ENCODE measurements at regions not wholly inside any gene's neighbourhood (a gene's known extent, or its start where the extent isn't known, plus 50 kb on each side); places are given as distances from the start of the nearest gene placed in this dataset.
"Not testable (repeated sequence)": the region's sequence is repeated elsewhere in the genome, so short reads cannot be mapped to it uniquely, and the experiment has no call there.

GRCh38 chr11:71131861-71132260 is 120.5 kb downstream of the SHANK2 start:
- intact Hi-C loops (cut with DNase I) = no loop called here
- Histone ChIP-seq H3K9me3 (no peaks in the 10 kb centered on the region), H3K4me1 (peaks cover 0 to 13% (median 0%) of the 10 kb centered on the region in 3 donors), H3K4me3 (no peak overlapping the region), H3K27ac (no peak overlapping the region), H3K27me3 (no peaks in the 10 kb centered on the region), H3K36me3 (no peaks in the 10 kb centered on the region)
- WGBS, 2 donors = 69 to 72% methylated on average over 9 to 14 of the region's 15 CpGs
- DNase-seq = no peak
- TF ChIP-seq CTCF (IDR thresholded peaks at IDR 0.05) = no peak
- no peak for TF ChIP-seq POLR2A (IDR thresholded peaks at IDR 0.05)

DNA sequence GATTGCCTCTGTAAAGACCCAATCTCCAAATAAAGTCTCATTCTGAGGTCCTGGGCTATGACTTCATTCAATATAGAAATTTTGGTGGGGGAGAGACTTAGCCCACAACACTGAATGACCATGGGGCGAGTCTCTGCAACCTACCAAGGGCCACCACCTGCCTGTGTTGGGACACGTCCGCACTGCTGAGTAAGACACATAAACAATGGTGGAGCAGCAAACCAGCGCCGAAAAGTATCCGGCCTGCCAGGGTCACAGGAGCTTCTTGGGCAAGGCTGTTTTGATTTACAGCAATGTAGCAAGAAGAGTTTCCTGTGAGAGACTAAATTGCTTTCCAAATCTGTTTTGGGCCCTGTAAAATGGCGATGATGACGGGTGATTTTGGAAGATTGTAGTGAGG is 122.3 kb downstream of the SHANK2 start:
- Histone ChIP-seq H3K27ac (peak overlapping the region in 2 of 4 donors; percentile 14 to 42), H3K4me1 (peaks cover 0 to 13% (median 0%) of the 10 kb centered on the region in 3 donors), H3K27me3 (no peaks in the 10 kb centered on the region), H3K36me3 (no peaks in the 10 kb centered on the region), H3K4me3 (no peak overlapping the region), H3K9me3 (no peaks in the 10 kb centered on the region)
- 43 to 52% methylated on average over 5 to 7 of the region's 8 CpGs for WGBS, 2 donors
- intact Hi-C loops (cut with DNase I) = no loop called here
- no peak for TF ChIP-seq CTCF (IDR thresholded peaks at IDR 0.05)
- DNase-seq = no peak

DNA sequence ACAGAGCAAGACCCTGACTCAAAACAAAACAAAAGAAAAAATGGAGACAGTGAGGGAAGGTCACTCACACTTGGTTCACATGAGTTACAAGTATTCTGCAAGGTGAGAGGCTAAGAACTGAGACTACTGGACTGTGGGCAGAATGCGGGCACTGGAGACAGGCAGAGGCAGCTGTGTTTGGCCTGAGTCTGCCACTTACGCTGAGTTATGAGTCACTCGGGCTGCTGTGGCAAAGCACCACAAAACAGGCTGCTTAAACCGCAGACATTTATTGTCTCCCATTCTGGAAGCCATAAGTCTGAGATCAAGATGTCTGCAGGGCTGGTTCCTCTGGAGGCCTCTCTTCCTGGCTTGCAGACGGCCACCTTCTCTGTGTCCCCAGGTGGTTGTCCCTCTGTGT is 122.8 kb downstream of the SHANK2 start:
- H3K9me3 ChIP-seq = no peaks in the 10 kb centered on the region
- H3K4me1 ChIP-seq = peaks cover 0 to 13% (median 0%) of the 10 kb centered on the region in 3 donors
- peak overlapping the region in 1 of 4 donors; percentile 42 for H3K27ac ChIP-seq
- no peak overlapping the region for H3K4me3 ChIP-seq
- no peaks in the 10 kb centered on the region for H3K27me3 ChIP-seq
- intact Hi-C loops (cut with DNase I) = no loop called here
- WGBS, 2 donors = 46 to 47% methylated on average over 5 of the region's 5 CpGs
- TF ChIP-seq CTCF (IDR thresholded peaks at IDR 0.05) = no peak
- TF ChIP-seq POLR2A (IDR thresholded peaks at IDR 0.05) = no peak
- DNase-seq = no peak
- H3K36me3 ChIP-seq = no peaks in the 10 kb centered on the region

DNA sequence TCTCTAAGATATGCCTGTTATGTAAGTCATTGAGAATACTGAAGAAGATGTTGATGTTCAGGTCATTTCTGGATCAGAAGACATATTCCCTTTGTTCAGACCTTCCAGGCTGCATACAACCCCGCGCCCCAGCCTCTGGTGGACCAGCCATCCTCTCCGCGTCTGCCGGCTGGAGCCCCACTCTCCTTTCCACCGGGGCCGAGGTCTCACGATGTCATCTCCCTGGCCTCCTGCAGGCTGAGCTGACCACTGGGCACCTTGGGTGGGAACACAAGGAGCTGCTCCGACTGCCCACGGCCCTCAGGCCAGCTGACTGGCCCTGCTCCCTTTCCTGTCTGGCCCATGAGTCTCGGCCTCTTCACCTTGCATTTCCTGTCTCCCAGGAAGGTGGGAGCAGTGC is 124.6 kb downstream of the SHANK2 start:
- 89 to 98% methylated on average over 5 to 6 of the region's 11 CpGs for WGBS, 2 donors
- DNase-seq = no peak
- Histone ChIP-seq H3K36me3 (no peaks in the 10 kb centered on the region), H3K4me3 (no peak overlapping the region), H3K27ac (no peak overlapping the region), H3K4me1 (peaks cover 0 to 13% (median 0%) of the 10 kb centered on the region in 3 donors), H3K27me3 (no peaks in the 10 kb centered on the region), H3K9me3 (no peaks in the 10 kb centered on the region)
- intact Hi-C loops (cut with DNase I) = no loop called here
- TF ChIP-seq POLR2A (IDR thresholded peaks at IDR 0.05) (no peak), CTCF (IDR thresholded peaks at IDR 0.05) (no peak)

DNA sequence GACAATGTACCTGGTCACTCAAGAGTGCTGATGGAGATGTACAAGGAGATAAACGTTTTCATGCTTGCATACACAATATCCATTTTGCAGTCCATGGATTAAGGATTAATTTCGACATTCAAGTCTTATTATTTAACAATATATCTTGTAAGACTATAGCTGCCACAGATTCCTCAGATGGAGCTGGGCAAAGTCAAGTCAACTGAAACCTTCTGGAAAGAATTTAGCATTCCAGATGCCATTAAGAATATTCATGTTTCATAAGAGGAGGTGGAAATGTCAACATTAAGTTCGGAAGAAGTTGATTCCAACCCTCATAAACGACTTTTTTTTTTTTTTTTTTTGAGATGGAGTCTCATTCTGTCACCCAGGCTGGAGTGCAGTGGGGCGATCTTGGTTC is 126.0 kb downstream of the SHANK2 start:
- H3K4me3 ChIP-seq; intact Hi-C loops (cut with DNase I); H3K9me3 ChIP-seq; H3K27ac ChIP-seq; H3K36me3 ChIP-seq; DNase-seq; H3K27me3 ChIP-seq: not testable (repeated sequence)
- WGBS, 2 donors = 54 to 68% methylated on average over 5 of the region's 5 CpGs
- H3K4me1 ChIP-seq = peaks cover 0 to 13% (median 0%) of the 10 kb centered on the region in 3 donors

DNA sequence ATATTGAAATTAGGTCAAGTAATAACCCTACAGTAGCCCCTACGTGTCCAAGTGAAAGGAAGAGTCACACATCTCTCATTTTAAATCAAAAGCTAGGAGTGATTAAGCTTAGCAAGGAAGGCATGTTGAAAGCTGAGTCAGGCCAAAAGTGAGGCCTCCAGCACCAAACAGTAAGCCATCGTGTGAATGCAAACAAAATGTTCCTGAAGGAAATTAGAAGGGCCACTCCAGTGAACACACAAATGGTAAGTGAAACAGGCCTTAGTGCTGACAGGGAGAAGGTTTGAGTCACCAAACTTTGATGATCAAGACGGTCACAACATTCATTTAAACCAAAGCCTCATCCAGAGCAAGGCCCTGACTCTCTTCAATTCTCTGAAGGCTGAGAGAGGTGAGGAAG is 127.2 kb downstream of the SHANK2 start:
- DNase-seq = no peak
- TF ChIP-seq POLR2A (IDR thresholded peaks at IDR 0.05) (no peak), CTCF (IDR thresholded peaks at IDR 0.05) (no peak)

More for the DNA sequence above, 127.2 kb downstream of the SHANK2 start:
- no peaks in the 10 kb centered on the region for H3K36me3 ChIP-seq
- H3K9me3 ChIP-seq = no peaks in the 10 kb centered on the region
- H3K27me3 ChIP-seq = peaks cover 0 to 4% (median 0%) of the 10 kb centered on the region in 4 donors
- no peak overlapping the region for H3K27ac ChIP-seq
- intact Hi-C loops (cut with DNase I) = no loop called here
- peaks cover 0 to 8% (median 0%) of the 10 kb centered on the region in 3 donors for H3K4me1 ChIP-seq
- 59 to 72% methylated on average over 3 of the region's 3 CpGs for WGBS, 2 donors
- no peak overlapping the region for H3K4me3 ChIP-seq
